Panc1 (cell line): ENCODE measurements at regions not wholly inside any gene's neighbourhood (a gene's known extent, or its start where the extent isn't known, plus 50 kb on each side); places are given as distances from the start of the nearest gene placed in this dataset.

Experiments
- ATAC-seq: fragments of 200-7000 bp; cut with Tn5 transposase; 2 replicates; pipeline ENCODE4 v1.9.1; 2020; ENCODE audit warnings: mild to moderate bottlenecking, moderate library complexity
- BruUV-seq: library from RNA; stranded (reverse); fragments of 400-500 nt; replicated peaks from 2 replicates; lab custom pipeline; 2021; lab: Mats Ljungman, UMichigan
- CTCF ChIA-PET: fragments of 300-600 bp; sonication (Branson Sonifier 250); formaldehyde crosslinking; loops from one replicate; lab custom pipeline; 2022; ENCODE audit warnings: antibody characterized with exemption; lab: Charles Lee
- POLR2A ChIA-PET: fragments of 300-600 bp; sonication (Branson Sonifier 250); formaldehyde crosslinking; loops from one replicate; lab custom pipeline; 2022; ENCODE audit warnings: antibody characterized with exemption; lab: Charles Lee
- DNase-seq: peaks from one replicate; pipeline ENCODE4 v3.0.0-alpha.2; 2010; ENCODE audit warnings: low read depth, low spot score
- H3K27ac ChIP-seq: 2 replicates; pipeline ENCODE4 v1.5.1; 2011; ENCODE audit warnings: mild to moderate bottlenecking, low read length, inconsistent platforms
- H3K27me3 ChIP-seq: fragments of 200-500 bp; sonication (Bioruptor generic); 2 replicates; pipeline ENCODE4 v1.6.0; 2014; ENCODE audit warnings: low read length, inconsistent platforms; ENCODE audit not compliant: control insufficient read depth, insufficient read depth
- H3K36me3 ChIP-seq: fragments of 200-500 bp; sonication (Bioruptor generic); 2 replicates; pipeline ENCODE4 v1.5.1; 2014; ENCODE audit warnings: inconsistent platforms, mild to moderate bottlenecking, low read length, moderate library complexity; ENCODE audit not compliant: control insufficient read depth, insufficient read depth
- H3K4me1 ChIP-seq: 2 replicates; pipeline ENCODE4 v1.5.1; 2011; ENCODE audit warnings: inconsistent platforms, mild to moderate bottlenecking, low read length, moderate library complexity; ENCODE audit not compliant: control insufficient read depth, insufficient read depth
- H3K4me3 ChIP-seq, 2 experiments: 2 replicates each; pipeline ENCODE4 v1.5.1; 2011 to 2012; ENCODE audit warnings: low read depth in 2 of 2, low read length in 2 of 2, mild to moderate bottlenecking in 2 of 2, inconsistent platforms in 1 of 2, moderate library complexity in 1 of 2
- H3K9me3 ChIP-seq: fragments of 200-500 bp; sonication (Bioruptor generic); 2 replicates; pipeline ENCODE4 v1.5.1; 2014; ENCODE audit warnings: low read depth, mild to moderate bottlenecking, inconsistent platforms, low read length, moderate library complexity; ENCODE audit not compliant: control insufficient read depth, insufficient read depth
- CTCF ChIP-seq: fragments of 450-650 bp; IDR thresholded peaks from 2 replicates; pipeline ENCODE4 v1.5.1; 2017; ENCODE audit warnings: mild to moderate bottlenecking
- POLR2AphosphoS5 ChIP-seq: IDR thresholded peaks from 2 replicates; pipeline ENCODE4 v1.6.1; 2012; ENCODE audit warnings: mild to moderate bottlenecking, low read depth, low read length, moderate library complexity
- SIN3A ChIP-seq: IDR thresholded peaks from 2 replicates; pipeline ENCODE4 v1.6.1; 2012; ENCODE audit warnings: low read depth, mild to moderate bottlenecking, low read length, moderate library complexity, borderline replicate concordance; ENCODE audit not compliant: insufficient read depth
- TCF7L2 ChIP-seq: IDR thresholded peaks from 2 replicates; pipeline ENCODE4 v1.6.1; 2011; ENCODE audit warnings: mild to moderate bottlenecking, low read depth, low read length, inconsistent platforms
- in situ Hi-C: cut with HindIII; loops from 2 replicates; pipeline ENCODE4 v1.10.0; 2016; ENCODE audit warnings: low sequenced_read_pairs, low pct_unique_long_range_greater_than_20kb
- intact Hi-C: fragments of 100-400 bp; cut with micrococcal nuclease; formaldehyde crosslinking; loops from one replicate; pipeline ENCODE4 v1.10.0; 2022; ENCODE audit not compliant: unreplicated experiment
- TF ChIP-seq, protein P1 (sequence below), 2 experiments: IDR thresholded peaks; 2 replicates each; pipeline ENCODE4 v1.6.1; 2011 to 2012; ENCODE audit warnings: low read depth in 2 of 2, control low read depth in 1 of 2, low read length in 1 of 2, mild to moderate bottlenecking in 1 of 2, moderate library complexity in 1 of 2; ENCODE audit not compliant: insufficient read depth in 1 of 2

DNA sequence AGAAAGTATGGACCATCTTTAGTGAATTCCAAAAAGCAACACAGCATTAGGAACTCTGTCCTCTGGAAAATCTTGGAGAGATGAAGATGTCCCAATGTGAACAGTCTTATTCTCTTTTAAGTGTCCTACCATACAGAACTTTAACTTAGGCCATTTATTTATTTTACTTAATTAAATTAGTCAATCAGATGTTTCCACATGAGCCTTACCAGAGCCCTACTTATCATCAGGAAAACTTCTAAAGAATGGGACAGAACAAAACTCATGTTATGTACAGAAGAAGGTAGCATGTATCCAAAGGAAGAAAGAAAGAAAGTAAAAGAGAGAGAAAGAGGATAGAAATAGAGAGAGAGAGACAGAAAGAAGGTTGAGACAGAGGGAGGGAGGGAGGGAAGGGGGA lies 276.4 kb downstream of the ETV1 start:
- ATAC-seq (no peak), DNase-seq (no peak)
- Histone ChIP-seq H3K36me3 (no peaks in the 10 kb centered on the region), H3K27me3 (no peaks in the 10 kb centered on the region), H3K9me3 (0 out of 2 replicates have a peak, but pooled peaks cover 7% of the 10 kb centered on the region), H3K4me1 (no peaks in the 10 kb centered on the region), H3K4me3 (no peak overlapping the region), H3K27ac (no peak overlapping the region)
- ChIA-PET CTCF (no interaction called here), POLR2A (no interaction called here)
- no TSS peak for BruUV-seq
- in situ Hi-C loops = no loop called here
- intact Hi-C loops = no loop called here
- no peak for TF ChIP-seq CTCF
- no peak for TF ChIP-seq TCF7L2
- TF ChIP-seq POLR2AphosphoS5 = no peak
- TF ChIP-seq, protein P1, sequence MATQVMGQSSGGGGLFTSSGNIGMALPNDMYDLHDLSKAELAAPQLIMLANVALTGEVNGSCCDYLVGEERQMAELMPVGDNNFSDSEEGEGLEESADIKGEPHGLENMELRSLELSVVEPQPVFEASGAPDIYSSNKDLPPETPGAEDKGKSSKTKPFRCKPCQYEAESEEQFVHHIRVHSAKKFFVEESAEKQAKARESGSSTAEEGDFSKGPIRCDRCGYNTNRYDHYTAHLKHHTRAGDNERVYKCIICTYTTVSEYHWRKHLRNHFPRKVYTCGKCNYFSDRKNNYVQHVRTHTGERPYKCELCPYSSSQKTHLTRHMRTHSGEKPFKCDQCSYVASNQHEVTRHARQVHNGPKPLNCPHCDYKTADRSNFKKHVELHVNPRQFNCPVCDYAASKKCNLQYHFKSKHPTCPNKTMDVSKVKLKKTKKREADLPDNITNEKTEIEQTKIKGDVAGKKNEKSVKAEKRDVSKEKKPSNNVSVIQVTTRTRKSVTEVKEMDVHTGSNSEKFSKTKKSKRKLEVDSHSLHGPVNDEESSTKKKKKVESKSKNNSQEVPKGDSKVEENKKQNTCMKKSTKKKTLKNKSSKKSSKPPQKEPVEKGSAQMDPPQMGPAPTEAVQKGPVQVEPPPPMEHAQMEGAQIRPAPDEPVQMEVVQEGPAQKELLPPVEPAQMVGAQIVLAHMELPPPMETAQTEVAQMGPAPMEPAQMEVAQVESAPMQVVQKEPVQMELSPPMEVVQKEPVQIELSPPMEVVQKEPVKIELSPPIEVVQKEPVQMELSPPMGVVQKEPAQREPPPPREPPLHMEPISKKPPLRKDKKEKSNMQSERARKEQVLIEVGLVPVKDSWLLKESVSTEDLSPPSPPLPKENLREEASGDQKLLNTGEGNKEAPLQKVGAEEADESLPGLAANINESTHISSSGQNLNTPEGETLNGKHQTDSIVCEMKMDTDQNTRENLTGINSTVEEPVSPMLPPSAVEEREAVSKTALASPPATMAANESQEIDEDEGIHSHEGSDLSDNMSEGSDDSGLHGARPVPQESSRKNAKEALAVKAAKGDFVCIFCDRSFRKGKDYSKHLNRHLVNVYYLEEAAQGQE (IDR thresholded peaks at IDR 0.05; ENCODE audit: insufficient read depth in 1 of 2, low read depth in 2 of 2, low read length in 1 of 2) = no peak
- TF ChIP-seq SIN3A = no peak

- CTCF ChIA-PET = interaction anchor here (0.9 kb wide), 1 partner anchor 32 kb away, joined by 3 read pairs; no protein-coding TSS in a partner anchor
- H3K27ac ChIP-seq = no peak overlapping the region
- no peaks in the 10 kb centered on the region for H3K27me3 ChIP-seq
- POLR2A ChIA-PET = interaction anchor here (0.7 kb wide), 1 partner anchor 110 kb away, joined by 3 read pairs; no protein-coding TSS in a partner anchor
- TF ChIP-seq POLR2AphosphoS5 (no peak), CTCF (no peak), SIN3A (no peak), TCF7L2 (no peak)
- TF ChIP-seq, protein P1 (IDR thresholded peaks at IDR 0.05; ENCODE audit: insufficient read depth in 1 of 2, low read depth in 2 of 2, low read length in 1 of 2) = no peak
- H3K4me1 ChIP-seq = no peaks in the 10 kb centered on the region
- intact Hi-C loops (no loop called here), in situ Hi-C loops (no loop called here)
- no TSS peak for BruUV-seq
- 0 out of 2 replicates have a peak, but pooled peaks cover 7% of the 10 kb centered on the region for H3K9me3 ChIP-seq
- ATAC-seq (no peak), DNase-seq (no peak)
- H3K4me3 ChIP-seq = no peak overlapping the region
- no peaks in the 10 kb centered on the region for H3K36me3 ChIP-seq
Measured at GRCh38 chr7:13715534-13715933, 273.9 kb downstream of the ETV1 start.
